ENCODE measurements at regions not wholly inside any gene's neighbourhood (a gene's known extent, or its start where the extent isn't known, plus 50 kb on each side); places are given as distances from the start of the nearest gene placed in this dataset.

- H3K27ac ChIP-seq = no peak overlapping the region
- no CpG with 5 or more reads among the region's 17 CpGs for WGBS, 2 donors (ENCODE audit: low coverage in 1 of 2)
- peaks cover 83% of the 10 kb centered on the region for H3K27me3 ChIP-seq
- H3K4me1 ChIP-seq = peaks cover 0 to 12% (median 0%) of the 10 kb centered on the region in 3 donors
- no peaks in the 10 kb centered on the region for H3K36me3 ChIP-seq
- TF ChIP-seq CTCF (IDR thresholded peaks at IDR 0.05) (no peak), POLR2A (IDR thresholded peaks at IDR 0.05) (no peak), POLR2AphosphoS5 (IDR thresholded peaks at IDR 0.05) (no peak), EP300 (IDR thresholded peaks at IDR 0.05) (no peak)
- ATAC-seq = no peak
- no peak overlapping the region for H3K4me3 ChIP-seq
- H3K9me3 ChIP-seq = no peaks in the 10 kb centered on the region
Measured at GRCh38 chr7:1325246-1325645, 92.6 kb downstream of the UNCX start.

- Histone ChIP-seq H3K27ac (no peak overlapping the region), H3K36me3 (no peaks in the 10 kb centered on the region), H3K4me3 (no peak overlapping the region), H3K27me3 (peaks cover 83% of the 10 kb centered on the region), H3K9me3 (no peaks in the 10 kb centered on the region), H3K4me1 (peaks cover 0 to 12% (median 0%) of the 10 kb centered on the region in 3 donors)
- ATAC-seq = no peak
- TF ChIP-seq POLR2AphosphoS5 (IDR thresholded peaks at IDR 0.05) = no peak
- TF ChIP-seq EP300 (IDR thresholded peaks at IDR 0.05) = no peak
- TF ChIP-seq CTCF (IDR thresholded peaks at IDR 0.05) = no peak
- TF ChIP-seq POLR2A (IDR thresholded peaks at IDR 0.05) = no peak
- no CpG with 5 or more reads among the region's 33 CpGs for WGBS, 2 donors (ENCODE audit: low coverage in 1 of 2)
Measured at GRCh38 chr7:1325646-1326510, 93.2 kb downstream of the UNCX start.

- H3K36me3 ChIP-seq = no peaks in the 10 kb centered on the region
- H3K4me1 ChIP-seq = peaks cover 0 to 12% (median 0%) of the 10 kb centered on the region in 3 donors
- no peak overlapping the region for H3K4me3 ChIP-seq
- H3K27ac ChIP-seq = no peak overlapping the region
- no peaks in the 10 kb centered on the region for H3K9me3 ChIP-seq
- no peak for TF ChIP-seq CTCF (IDR thresholded peaks at IDR 0.05)
- no peak for TF ChIP-seq POLR2AphosphoS5 (IDR thresholded peaks at IDR 0.05)
- TF ChIP-seq EP300 (IDR thresholded peaks at IDR 0.05) = no peak
- no peak for TF ChIP-seq POLR2A (IDR thresholded peaks at IDR 0.05)
- 63 to 83% methylated on average over 1 to 2 of the region's 9 CpGs for WGBS, 2 donors (ENCODE audit: low coverage in 1 of 2)
- peaks cover 83% of the 10 kb centered on the region for H3K27me3 ChIP-seq
- no peak for ATAC-seq
Measured at GRCh38 chr7:1326511-1326785, 93.8 kb downstream of the UNCX start.

- no peak for ATAC-seq
- no peak for TF ChIP-seq POLR2AphosphoS5 (IDR thresholded peaks at IDR 0.05)
- no peak for TF ChIP-seq POLR2A (IDR thresholded peaks at IDR 0.05)
- no peak for TF ChIP-seq CTCF (IDR thresholded peaks at IDR 0.05)
- no peak for TF ChIP-seq EP300 (IDR thresholded peaks at IDR 0.05)
- Histone ChIP-seq H3K4me1 (no peaks in the 10 kb centered on the region), H3K4me3 (no peak overlapping the region), H3K9me3 (no peaks in the 10 kb centered on the region), H3K36me3 (no peaks in the 10 kb centered on the region), H3K27me3 (peaks cover 82% of the 10 kb centered on the region), H3K27ac (no peak overlapping the region)
- WGBS, 2 donors (ENCODE audit: low coverage in 1 of 2) = 78% methylated on average over 5 of the region's 13 CpGs; no CpG with 5 or more reads in 1 of the 2 donors
Measured at GRCh38 chr7:1329261-1329660, 96.6 kb downstream of the UNCX start.

All from gastroesophageal sphincter (tissue), 4 donors.